HepG2 (cell line): ENCODE measurements at regions not wholly inside any gene's neighbourhood (a gene's known extent, or its start where the extent isn't known, plus 50 kb on each side); places are given as distances from the start of the nearest gene placed in this dataset.

ENCODE experiments used
- CCDC6 ChIP-seq: sonication (generic); formaldehyde crosslinking; IDR thresholded peaks from 2 replicates; pipeline ENCODE4 v1.8.1; 2022; ENCODE audit warnings: mild to moderate bottlenecking, missing genetic modification reagents, moderate library complexity
- KDM4B ChIP-seq: sonication (generic); formaldehyde crosslinking; IDR thresholded peaks from 2 replicates; pipeline ENCODE4 v1.4.0; 2020; ENCODE audit warnings: missing genetic modification reagents
- MYC ChIP-seq: sonication (generic); formaldehyde crosslinking; IDR thresholded peaks from 2 replicates; pipeline ENCODE4 v1.9.0; 2021; ENCODE audit warnings: missing genetic modification reagents, borderline replicate concordance
- NKX3-1 ChIP-seq: sonication (generic); formaldehyde crosslinking; IDR thresholded peaks from 2 replicates; pipeline ENCODE4 v1.5.0; 2020; ENCODE audit warnings: missing genetic modification reagents
- POGZ ChIP-seq: sonication (generic); formaldehyde crosslinking; IDR thresholded peaks from 2 replicates; pipeline ENCODE4 v1.4.0; 2020; ENCODE audit warnings: mild to moderate bottlenecking, missing genetic modification reagents
- TRAFD1 ChIP-seq: sonication (generic); formaldehyde crosslinking; IDR thresholded peaks from 2 replicates; pipeline ENCODE4 v1.5.1; 2020; ENCODE audit warnings: missing genetic modification reagents, mild to moderate bottlenecking, borderline replicate concordance
- WIZ ChIP-seq: sonication (generic); formaldehyde crosslinking; IDR thresholded peaks from 2 replicates; pipeline ENCODE4 v1.5.1; 2020; ENCODE audit warnings: mild to moderate bottlenecking, missing genetic modification reagents
- ZBTB38 ChIP-seq: sonication (generic); formaldehyde crosslinking; IDR thresholded peaks from 2 replicates; pipeline ENCODE4 v1.5.1; 2020; ENCODE audit warnings: mild to moderate bottlenecking, missing genetic modification reagents
- ZFAT ChIP-seq: sonication (generic); formaldehyde crosslinking; conservative IDR thresholded peaks from 2 replicates; pipeline ENCODE4 v1.8.1; 2023; ENCODE audit warnings: missing genetic modification reagents, inconsistent platforms
- ZKSCAN5 ChIP-seq: sonication (generic); formaldehyde crosslinking; IDR thresholded peaks from 2 replicates; pipeline ENCODE4 v1.5.1; 2020; ENCODE audit warnings: mild to moderate bottlenecking, missing genetic modification reagents
- ZNF20 ChIP-seq: sonication (generic); formaldehyde crosslinking; IDR thresholded peaks from 2 replicates; pipeline ENCODE4 v1.4.0; 2020; ENCODE audit warnings: mild to moderate bottlenecking, moderate library complexity, missing genetic modification reagents
- ZNF224 ChIP-seq: sonication (generic); formaldehyde crosslinking; IDR thresholded peaks from 2 replicates; pipeline ENCODE4 v1.5.0; 2020; ENCODE audit warnings: mild to moderate bottlenecking, missing genetic modification reagents
- ZNF367 ChIP-seq: sonication (generic); formaldehyde crosslinking; IDR thresholded peaks from 2 replicates; pipeline ENCODE4 v1.4.0; 2020; ENCODE audit warnings: missing genetic modification reagents, borderline replicate concordance
- ZNF720 ChIP-seq: sonication (generic); formaldehyde crosslinking; IDR thresholded peaks from 2 replicates; pipeline ENCODE4 v1.4.0; 2020; ENCODE audit warnings: missing genetic modification reagents
- ZNF772 ChIP-seq: sonication (generic); formaldehyde crosslinking; IDR thresholded peaks from 2 replicates; pipeline ENCODE4 v1.5.0; 2020; ENCODE audit warnings: mild to moderate bottlenecking, missing genetic modification reagents
- TF ChIP-seq, protein P1 (sequence below): sonication (generic); formaldehyde crosslinking; IDR thresholded peaks from 2 replicates; pipeline ENCODE4 v1.5.0; 2020; ENCODE audit warnings: missing genetic modification reagents
- TF ChIP-seq, protein P2 (sequence below): IDR thresholded peaks from 2 replicates; pipeline ENCODE4 v1.6.1; 2012; ENCODE audit warnings: inconsistent platforms
- TF ChIP-seq, protein P3 (sequence below): sonication (generic); formaldehyde crosslinking; conservative IDR thresholded peaks from 2 replicates; pipeline ENCODE4 v1.8.0; 2022; ENCODE audit warnings: low read depth, missing genetic modification reagents
- TF ChIP-seq, protein P4 (sequence below): sonication (generic); formaldehyde crosslinking; IDR thresholded peaks from 2 replicates; pipeline ENCODE4 v1.5.0; 2020; ENCODE audit warnings: mild to moderate bottlenecking, missing genetic modification reagents
- TF ChIP-seq, protein P5 (sequence below): sonication (generic); formaldehyde crosslinking; IDR thresholded peaks from 2 replicates; pipeline ENCODE4 v1.4.0; 2020; ENCODE audit warnings: missing genetic modification reagents

DNA sequence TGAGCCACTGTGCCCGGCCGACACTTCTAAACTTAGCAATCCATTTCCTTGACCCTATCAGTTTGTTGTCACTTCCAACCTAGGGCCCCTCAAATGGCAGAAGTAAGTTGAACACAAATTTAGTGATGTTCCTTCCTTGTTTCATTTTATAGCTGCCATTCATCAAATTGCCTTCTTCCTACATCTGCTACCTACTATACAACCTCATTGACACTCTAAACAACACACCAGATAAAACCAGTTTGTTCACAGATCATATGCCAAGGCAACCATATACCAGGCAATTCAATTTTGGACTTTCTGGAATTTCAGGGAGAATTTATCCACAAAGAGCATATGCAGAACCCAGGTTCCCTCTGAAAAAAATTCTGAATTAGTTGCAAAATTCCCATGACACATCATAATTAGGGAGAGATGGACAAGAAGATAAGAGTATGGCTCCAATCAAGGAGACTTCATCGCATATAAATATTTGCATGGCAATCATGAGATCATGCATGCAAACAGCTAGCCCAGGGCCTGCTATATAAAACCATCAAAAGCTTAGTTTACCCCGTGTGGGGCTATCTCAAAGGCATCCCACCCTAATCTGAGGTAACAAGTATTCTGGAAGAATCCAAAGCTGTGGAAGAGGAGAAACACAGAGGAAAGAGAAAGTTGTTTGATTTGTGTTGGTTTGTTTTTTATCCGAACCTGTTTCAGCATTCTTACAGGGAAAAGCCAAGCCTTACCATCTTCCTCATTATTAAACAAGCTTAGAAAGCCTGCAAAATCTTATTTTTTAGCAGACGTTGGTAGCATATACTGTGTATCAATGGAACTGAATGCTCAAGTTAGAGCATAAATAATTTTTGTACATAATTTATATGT, 132.8 kb upstream of the TNFAIP3 start (continued):
- TF ChIP-seq TRAFD1 (no peak), ZFAT (CRISPR knock-in tag) (no peak), MYC (no peak), POGZ (CRISPR knock-in tag) (no peak), ZNF720 (CRISPR knock-in tag) (no peak), ZNF367 (CRISPR knock-in tag) (no peak), NKX3-1 (CRISPR knock-in tag) (0 out of 2 replicates have a peak, but pooled peaks have one; percentile 31), WIZ (CRISPR knock-in tag) (no peak), ZNF224 (CRISPR knock-in tag) (no peak), ZBTB38 (CRISPR knock-in tag) (no peak), KDM4B (no peak), ZKSCAN5 (CRISPR knock-in tag) (no peak), CCDC6 (CRISPR knock-in tag) (no peak), ZNF20 (0 out of 2 replicates have a peak, but pooled peaks have one; percentile 49), ZNF772 (CRISPR knock-in tag) (no peak)
- TF ChIP-seq, protein P1, sequence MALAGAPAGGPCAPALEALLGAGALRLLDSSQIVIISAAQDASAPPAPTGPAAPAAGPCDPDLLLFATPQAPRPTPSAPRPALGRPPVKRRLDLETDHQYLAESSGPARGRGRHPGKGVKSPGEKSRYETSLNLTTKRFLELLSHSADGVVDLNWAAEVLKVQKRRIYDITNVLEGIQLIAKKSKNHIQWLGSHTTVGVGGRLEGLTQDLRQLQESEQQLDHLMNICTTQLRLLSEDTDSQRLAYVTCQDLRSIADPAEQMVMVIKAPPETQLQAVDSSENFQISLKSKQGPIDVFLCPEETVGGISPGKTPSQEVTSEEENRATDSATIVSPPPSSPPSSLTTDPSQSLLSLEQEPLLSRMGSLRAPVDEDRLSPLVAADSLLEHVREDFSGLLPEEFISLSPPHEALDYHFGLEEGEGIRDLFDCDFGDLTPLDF (CRISPR knock-in tag), result 0 out of 2 replicates have a peak, but pooled peaks have one; percentile 16
- TF ChIP-seq, protein P2, sequence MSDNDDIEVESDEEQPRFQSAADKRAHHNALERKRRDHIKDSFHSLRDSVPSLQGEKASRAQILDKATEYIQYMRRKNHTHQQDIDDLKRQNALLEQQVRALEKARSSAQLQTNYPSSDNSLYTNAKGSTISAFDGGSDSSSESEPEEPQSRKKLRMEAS, result no peak
- TF ChIP-seq, protein P3, sequence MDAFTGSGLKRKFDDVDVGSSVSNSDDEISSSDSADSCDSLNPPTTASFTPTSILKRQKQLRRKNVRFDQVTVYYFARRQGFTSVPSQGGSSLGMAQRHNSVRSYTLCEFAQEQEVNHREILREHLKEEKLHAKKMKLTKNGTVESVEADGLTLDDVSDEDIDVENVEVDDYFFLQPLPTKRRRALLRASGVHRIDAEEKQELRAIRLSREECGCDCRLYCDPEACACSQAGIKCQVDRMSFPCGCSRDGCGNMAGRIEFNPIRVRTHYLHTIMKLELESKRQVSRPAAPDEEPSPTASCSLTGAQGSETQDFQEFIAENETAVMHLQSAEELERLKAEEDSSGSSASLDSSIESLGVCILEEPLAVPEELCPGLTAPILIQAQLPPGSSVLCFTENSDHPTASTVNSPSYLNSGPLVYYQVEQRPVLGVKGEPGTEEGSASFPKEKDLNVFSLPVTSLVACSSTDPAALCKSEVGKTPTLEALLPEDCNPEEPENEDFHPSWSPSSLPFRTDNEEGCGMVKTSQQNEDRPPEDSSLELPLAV (CRISPR knock-in tag), result no peak
- TF ChIP-seq, protein P4, sequence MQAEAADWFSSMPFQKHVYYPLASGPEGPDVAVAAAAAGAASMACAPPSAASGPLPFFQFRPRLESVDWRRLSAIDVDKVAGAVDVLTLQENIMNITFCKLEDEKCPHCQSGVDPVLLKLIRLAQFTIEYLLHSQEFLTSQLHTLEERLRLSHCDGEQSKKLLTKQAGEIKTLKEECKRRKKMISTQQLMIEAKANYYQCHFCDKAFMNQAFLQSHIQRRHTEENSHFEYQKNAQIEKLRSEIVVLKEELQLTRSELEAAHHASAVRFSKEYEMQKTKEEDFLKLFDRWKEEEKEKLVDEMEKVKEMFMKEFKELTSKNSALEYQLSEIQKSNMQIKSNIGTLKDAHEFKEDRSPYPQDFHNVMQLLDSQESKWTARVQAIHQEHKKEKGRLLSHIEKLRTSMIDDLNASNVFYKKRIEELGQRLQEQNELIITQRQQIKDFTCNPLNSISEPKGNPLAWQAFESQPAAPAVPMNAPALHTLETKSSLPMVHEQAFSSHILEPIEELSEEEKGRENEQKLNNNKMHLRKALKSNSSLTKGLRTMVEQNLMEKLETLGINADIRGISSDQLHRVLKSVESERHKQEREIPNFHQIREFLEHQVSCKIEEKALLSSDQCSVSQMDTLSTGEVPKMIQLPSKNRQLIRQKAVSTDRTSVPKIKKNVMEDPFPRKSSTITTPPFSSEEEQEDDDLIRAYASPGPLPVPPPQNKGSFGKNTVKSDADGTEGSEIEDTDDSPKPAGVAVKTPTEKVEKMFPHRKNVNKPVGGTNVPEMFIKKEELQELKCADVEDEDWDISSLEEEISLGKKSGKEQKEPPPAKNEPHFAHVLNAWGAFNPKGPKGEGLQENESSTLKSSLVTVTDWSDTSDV (CRISPR knock-in tag), result no peak
- TF ChIP-seq, protein P5, sequence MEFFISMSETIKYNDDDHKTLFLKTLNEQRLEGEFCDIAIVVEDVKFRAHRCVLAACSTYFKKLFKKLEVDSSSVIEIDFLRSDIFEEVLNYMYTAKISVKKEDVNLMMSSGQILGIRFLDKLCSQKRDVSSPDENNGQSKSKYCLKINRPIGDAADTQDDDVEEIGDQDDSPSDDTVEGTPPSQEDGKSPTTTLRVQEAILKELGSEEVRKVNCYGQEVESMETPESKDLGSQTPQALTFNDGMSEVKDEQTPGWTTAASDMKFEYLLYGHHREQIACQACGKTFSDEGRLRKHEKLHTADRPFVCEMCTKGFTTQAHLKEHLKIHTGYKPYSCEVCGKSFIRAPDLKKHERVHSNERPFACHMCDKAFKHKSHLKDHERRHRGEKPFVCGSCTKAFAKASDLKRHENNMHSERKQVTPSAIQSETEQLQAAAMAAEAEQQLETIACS (CRISPR knock-in tag), result no peak
